Activated naive CD8-positive, alpha-beta T cell treated with anti-CD3 and anti-CD28 coated beads for 36 hours (primary cell): ENCODE measurements at regions not wholly inside any gene's neighbourhood (a gene's known extent, or its start where the extent isn't known, plus 50 kb on each side); places are given as distances from the start of the nearest gene placed in this dataset.

ENCODE experiments used
- DNase-seq: peaks from one replicate; pipeline ENCODE4 v3.0.0; 2021
- H3K27ac Mint-ChIP-seq: one replicate; pipeline ENCODE4 v1.8.0; 2022; ENCODE audit warnings: mild to moderate bottlenecking, moderate library complexity, mixed read lengths
- H3K27me3 Mint-ChIP-seq: one replicate; pipeline ENCODE4 v1.8.0; 2022; ENCODE audit warnings: mild to moderate bottlenecking, mixed read lengths
- H3K36me3 Mint-ChIP-seq: one replicate; pipeline ENCODE4 v1.8.0; 2021; ENCODE audit warnings: mild to moderate bottlenecking, mixed read lengths
- H3K4me1 Mint-ChIP-seq: one replicate; pipeline ENCODE4 v1.8.0; 2021; ENCODE audit warnings: mixed read lengths
- H3K4me3 Mint-ChIP-seq: one replicate; pipeline ENCODE4 v1.8.0; 2022; ENCODE audit warnings: mild to moderate bottlenecking, moderate library complexity, mixed read lengths
- H3K9me3 Mint-ChIP-seq: one replicate; pipeline ENCODE4 v1.8.0; 2022; ENCODE audit warnings: mixed read lengths

DNA sequence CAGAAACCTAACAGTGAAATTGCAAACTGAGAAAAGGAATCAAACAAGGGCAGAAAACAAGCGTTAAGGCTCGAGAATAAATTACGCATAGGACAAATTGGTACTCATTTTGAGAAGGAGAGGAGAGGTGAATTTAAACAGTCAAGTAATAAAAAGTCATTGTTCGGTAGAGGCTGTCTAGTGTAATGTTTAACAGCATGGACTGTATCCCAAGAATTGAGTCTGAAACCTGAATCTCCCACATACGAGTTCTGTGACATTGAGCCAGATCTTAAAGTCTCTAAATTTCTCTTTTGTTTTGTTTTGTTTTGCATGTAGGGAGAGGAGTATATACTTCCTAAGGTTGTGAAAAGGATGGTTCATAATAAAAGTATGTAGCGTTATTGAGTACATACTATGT lies 216.5 kb upstream of the BTG1 start:
- DNase-seq = no peak
- H3K36me3 Mint-ChIP-seq = peaks cover 41% of the 10 kb centered on the region
- peaks cover 27% of the 10 kb centered on the region for H3K9me3 Mint-ChIP-seq
- H3K27me3 Mint-ChIP-seq = no peaks in the 10 kb centered on the region
- peak overlapping the region; percentile 89 for H3K27ac Mint-ChIP-seq
- H3K4me1 Mint-ChIP-seq = peaks cover 47% of the 10 kb centered on the region
- peak overlapping the region; percentile 79 for H3K4me3 Mint-ChIP-seq

DNA sequence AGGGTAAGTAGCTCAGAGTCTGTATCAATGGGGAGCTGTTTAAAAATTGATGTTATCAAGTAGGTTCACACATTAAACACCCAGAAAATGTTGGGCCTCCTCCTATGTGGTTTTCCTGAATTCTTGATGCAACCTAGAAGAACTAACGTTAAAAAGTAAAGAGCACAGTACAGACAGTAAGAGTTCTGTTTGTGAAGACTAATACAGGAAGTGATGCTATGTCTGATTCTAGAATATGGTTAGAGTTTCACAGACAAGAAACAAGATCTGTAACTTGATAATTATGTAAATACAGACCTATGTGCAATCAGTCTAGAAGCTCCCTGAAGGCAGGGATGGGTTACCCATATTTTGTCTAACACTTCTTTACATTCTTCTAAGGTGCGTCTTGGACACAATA lies 214.9 kb upstream of the BTG1 start:
- peaks cover 25% of the 10 kb centered on the region for H3K9me3 Mint-ChIP-seq
- H3K4me3 Mint-ChIP-seq = no peak overlapping the region
- no peak for DNase-seq
- peaks cover 54% of the 10 kb centered on the region for H3K4me1 Mint-ChIP-seq
- H3K36me3 Mint-ChIP-seq = peaks cover 48% of the 10 kb centered on the region
- H3K27ac Mint-ChIP-seq = peak overlapping the region; percentile 66
- H3K27me3 Mint-ChIP-seq = no peaks in the 10 kb centered on the region

DNA sequence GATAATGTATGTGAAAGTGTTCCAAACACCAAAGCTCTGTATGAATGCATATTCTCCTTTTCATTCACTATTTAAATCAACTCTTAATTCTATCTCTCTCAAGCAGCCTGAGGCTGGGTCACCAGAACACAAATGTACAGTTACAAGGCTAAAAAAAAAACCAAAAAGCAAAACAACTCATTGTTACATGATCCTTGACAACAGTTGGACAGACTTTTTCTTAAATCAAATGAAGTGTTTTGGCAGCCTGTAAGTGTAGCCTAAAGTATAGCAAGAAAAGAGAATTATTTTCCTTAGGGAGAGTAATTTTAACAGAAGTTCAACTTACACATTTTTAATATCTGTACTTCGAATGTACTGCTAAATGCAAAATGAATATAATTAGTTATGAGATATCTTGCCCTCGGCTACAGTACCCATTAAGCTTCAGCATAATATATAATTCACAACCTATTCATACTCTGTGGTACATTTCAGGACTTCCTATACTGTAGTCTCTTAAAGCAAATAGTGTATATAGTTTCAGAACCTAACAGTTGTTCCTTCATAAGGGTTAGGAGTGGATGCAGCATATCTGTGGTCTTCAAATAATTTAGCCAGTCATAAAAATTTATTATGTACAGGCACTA lies 214.0 kb upstream of the BTG1 start:
- H3K9me3 Mint-ChIP-seq = peaks cover 25% of the 10 kb centered on the region
- peak overlapping the region; percentile 66 for H3K27ac Mint-ChIP-seq
- H3K4me1 Mint-ChIP-seq = peaks cover 59% of the 10 kb centered on the region
- DNase-seq = no peak
- H3K36me3 Mint-ChIP-seq = peaks cover 50% of the 10 kb centered on the region
- H3K27me3 Mint-ChIP-seq = no peaks in the 10 kb centered on the region
- H3K4me3 Mint-ChIP-seq = no peak overlapping the region

DNA sequence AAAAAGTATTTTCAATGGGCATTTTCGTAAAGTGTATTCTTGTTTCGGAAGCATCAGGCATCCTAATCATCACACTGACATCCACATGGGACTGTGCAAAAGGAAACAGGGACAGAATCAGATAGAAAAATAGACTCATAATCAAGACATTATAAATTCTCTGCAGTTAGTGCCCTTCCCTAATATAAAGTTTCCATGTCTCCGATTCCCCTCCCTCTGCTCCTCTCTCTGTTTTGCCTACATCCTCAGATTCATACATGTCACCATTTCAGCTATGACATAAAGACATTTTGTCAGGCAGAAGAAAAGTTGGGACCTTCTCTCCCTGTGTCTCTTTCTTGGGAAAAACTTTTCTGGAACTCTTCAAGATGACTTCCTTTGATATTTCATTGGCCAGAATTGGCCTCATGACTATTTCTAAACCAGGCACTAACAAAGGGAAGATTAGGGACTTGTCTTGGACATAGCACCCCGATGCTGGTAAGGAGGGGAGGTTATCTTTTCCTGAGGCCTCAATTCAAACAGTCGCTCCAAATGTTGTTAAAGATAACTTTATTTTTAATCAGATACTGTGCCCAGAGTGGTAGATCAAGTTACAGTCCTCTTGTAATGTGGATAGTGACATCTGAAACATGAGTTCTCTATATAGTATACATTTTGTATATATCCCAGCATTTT lies 212.1 kb upstream of the BTG1 start:
- H3K9me3 Mint-ChIP-seq = peaks cover 25% of the 10 kb centered on the region
- H3K36me3 Mint-ChIP-seq = peaks cover 50% of the 10 kb centered on the region
- no peaks in the 10 kb centered on the region for H3K27me3 Mint-ChIP-seq
- no peak overlapping the region for H3K27ac Mint-ChIP-seq
- peaks cover 42% of the 10 kb centered on the region for H3K4me1 Mint-ChIP-seq
- H3K4me3 Mint-ChIP-seq = no peak overlapping the region
- DNase-seq = no peak

DNA sequence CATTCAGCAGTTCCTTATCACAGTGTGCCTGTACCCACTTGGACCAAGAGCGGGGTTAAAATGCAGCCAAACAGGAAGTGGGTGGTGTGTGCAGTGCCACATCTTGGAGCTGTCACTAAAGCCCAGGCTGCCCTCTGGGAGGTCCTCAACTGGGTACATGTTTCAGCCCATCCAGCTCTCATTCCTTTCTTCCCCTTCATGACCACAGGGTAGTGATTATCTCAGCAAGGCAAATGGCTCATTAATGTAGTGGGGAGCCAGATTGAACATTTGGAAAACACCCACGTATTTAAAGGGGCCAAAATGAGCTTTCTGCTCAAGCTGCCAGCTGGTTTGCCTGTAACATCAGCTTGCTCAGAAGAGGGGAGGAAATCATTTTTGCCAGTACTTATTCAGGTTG lies 210.8 kb upstream of the BTG1 start:
- no peaks in the 10 kb centered on the region for H3K27me3 Mint-ChIP-seq
- no peak overlapping the region for H3K27ac Mint-ChIP-seq
- DNase-seq = no peak
- peaks cover 23% of the 10 kb centered on the region for H3K9me3 Mint-ChIP-seq
- no peak overlapping the region for H3K4me3 Mint-ChIP-seq
- peaks cover 52% of the 10 kb centered on the region for H3K36me3 Mint-ChIP-seq
- H3K4me1 Mint-ChIP-seq = peaks cover 33% of the 10 kb centered on the region

DNA sequence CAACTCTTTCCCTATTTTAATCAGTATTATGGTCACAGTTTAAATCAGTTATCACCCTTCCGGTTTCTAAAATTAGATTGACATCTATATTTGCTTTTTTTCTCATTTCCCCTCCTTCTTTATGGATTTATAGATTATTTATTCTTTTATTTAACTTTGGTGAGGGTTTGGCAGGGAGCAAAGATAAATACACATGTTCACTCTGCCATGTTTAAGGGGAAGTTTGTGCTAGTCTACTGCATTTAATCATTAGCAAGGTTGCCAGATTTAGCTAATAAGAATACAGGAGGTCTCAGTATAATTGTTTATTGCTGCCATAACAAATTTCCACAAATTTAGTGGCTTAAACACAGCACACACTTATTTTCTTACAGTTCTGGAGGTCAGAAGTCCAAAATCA lies 204.0 kb upstream of the BTG1 start:
- peaks cover 13% of the 10 kb centered on the region for H3K36me3 Mint-ChIP-seq
- peaks cover 1% of the 10 kb centered on the region for H3K4me1 Mint-ChIP-seq
- no peak for DNase-seq
- peaks cover 7% of the 10 kb centered on the region for H3K9me3 Mint-ChIP-seq
- H3K27ac Mint-ChIP-seq = no peak overlapping the region
- no peak overlapping the region for H3K4me3 Mint-ChIP-seq
- H3K27me3 Mint-ChIP-seq = no peaks in the 10 kb centered on the region

DNA sequence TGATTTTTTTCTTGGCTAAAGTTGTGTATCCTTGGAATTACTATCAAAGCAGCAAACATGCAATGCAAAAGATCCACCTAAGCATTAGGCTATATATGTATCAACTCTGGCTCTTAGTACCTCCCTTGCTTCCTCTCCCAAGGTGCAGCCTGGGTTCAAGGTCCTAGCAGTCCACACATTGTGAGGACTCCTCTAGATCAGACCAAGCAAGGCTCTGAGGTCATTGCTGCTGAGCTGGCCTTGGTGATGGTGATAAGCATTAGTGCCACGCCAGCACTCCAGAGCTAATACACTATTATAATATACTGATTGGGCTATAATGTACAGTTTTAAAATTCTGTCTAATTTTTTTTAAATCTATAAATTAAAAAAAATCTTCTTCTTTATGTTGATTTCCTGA lies 196.9 kb upstream of the BTG1 start:
- Mint-ChIP-seq H3K27me3 (no peaks in the 10 kb centered on the region), H3K27ac (no peak overlapping the region), H3K4me1 (peaks cover 15% of the 10 kb centered on the region), H3K36me3 (peaks cover 14% of the 10 kb centered on the region), H3K9me3 (peaks cover 10% of the 10 kb centered on the region), H3K4me3 (no peak overlapping the region)
- no peak for DNase-seq

DNA sequence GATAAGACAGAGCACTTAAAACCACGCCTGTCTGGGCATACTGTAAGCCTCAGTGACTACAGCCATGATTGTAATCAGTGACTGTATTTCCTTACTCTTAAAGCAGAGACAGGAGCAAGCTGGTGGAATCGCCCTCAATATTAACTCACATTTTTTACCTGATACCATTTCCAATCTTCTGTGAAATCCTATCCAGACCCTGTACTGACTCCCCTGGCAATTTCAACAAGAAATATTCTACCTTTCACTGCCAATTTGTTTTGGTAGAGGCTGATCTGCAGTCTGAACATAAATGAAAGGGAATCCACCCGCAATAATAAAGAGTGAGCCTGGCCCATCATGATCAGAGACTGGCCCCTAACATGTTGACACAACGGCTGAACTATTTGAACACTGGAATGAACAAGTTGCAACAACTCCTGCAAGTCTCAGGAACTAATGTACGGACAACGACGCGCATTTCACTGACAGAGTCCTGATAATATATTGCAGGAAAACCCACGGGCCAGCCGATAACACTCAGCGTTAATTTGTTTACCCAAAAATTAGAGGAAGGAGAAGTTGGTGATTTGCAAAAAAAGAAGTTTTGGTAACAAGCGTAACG lies 195.5 kb upstream of the BTG1 start:
- Mint-ChIP-seq H3K36me3 (peaks cover 11% of the 10 kb centered on the region), H3K9me3 (peaks cover 7% of the 10 kb centered on the region), H3K27me3 (no peaks in the 10 kb centered on the region), H3K4me3 (peak overlapping the region; percentile 1), H3K27ac (no peak overlapping the region), H3K4me1 (peaks cover 15% of the 10 kb centered on the region)
- no peak for DNase-seq

DNA sequence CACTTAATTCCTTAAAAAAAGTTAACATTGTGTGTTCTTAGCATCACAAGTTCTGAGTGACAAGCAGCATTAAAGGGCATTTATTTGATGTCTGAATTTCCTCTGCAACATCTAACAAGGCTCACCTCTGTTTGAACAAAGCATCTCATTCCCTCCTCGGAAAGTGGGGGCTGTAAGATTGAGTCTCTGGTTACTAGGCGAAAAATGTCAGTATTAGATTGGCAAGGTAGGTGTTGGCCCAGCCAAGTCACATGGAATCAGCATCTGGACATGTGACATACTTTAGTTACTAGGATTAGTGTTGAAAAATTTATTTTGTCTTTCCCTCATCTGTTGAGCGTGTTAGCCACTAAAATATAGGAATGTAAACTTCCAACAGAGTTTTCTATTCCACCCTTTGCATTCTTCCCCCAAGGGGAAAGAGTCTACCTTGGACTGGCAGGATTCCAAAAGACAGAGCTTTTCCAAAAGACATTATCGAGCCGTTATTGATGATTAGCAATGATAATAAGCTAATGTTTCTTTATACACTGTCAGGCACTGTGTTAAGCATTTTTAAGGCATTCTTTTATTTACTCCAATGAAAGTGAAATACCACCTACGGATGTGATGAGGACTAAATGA lies 194.9 kb upstream of the BTG1 start:
- Mint-ChIP-seq H3K27ac (no peak overlapping the region), H3K4me1 (peaks cover 15% of the 10 kb centered on the region), H3K27me3 (no peaks in the 10 kb centered on the region), H3K9me3 (peaks cover 7% of the 10 kb centered on the region), H3K36me3 (peaks cover 10% of the 10 kb centered on the region), H3K4me3 (no peak overlapping the region)
- DNase-seq = no peak

DNA sequence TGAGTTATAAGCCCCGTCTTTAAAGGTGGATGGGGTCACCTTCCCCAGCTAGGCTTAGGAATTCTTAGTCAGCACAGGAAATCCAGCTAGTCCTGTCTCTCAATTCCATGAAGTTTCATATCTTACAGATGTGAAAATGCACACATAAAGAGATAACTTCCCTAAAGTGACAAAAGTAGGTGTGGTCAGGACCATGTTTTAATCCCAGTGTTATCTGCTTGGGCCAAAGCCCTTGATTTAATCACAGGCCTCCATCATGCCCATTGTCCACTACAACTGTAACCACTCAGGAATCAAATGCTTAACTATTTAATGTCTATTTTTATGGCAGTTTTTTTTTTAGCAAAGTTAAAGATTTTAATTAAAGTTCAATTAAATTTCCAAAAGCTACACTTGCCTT lies 194.4 kb upstream of the BTG1 start:
- Mint-ChIP-seq H3K27ac (no peak overlapping the region), H3K4me3 (no peak overlapping the region)

DNA sequence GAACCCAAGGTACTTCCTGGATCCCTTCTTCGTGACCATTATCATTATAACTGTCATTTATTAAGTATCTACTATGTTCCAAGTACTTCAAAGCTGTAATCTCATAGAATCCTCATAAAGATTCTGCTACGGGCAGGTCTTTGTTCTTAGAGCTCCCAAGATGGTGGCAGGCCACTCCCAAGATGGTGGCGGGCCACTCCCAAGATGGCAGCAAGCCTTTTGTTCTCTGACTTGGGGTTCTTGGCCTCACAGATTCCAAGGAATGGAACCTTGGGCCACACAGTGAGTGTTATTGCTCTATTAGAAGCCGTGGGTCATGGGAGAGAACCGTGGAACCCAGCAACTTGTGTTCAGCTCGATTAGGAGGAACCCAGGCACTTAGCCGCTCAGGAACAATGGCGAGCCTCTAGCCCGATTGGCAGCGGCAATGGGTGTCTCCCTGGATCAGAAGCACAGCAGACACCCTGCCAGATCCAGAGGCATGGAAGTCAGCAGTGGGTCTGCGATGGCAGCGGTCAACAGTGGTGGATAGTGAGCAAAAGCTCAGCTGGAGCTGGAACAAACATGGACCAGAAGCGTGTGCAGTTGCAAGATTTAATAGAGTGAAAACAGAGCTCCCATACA lies 193.7 kb upstream of the BTG1 start:
- no peak for DNase-seq
- Mint-ChIP-seq H3K36me3 (peaks cover 6% of the 10 kb centered on the region), H3K27ac (no peak overlapping the region), H3K4me1 (peaks cover 20% of the 10 kb centered on the region), H3K27me3 (no peaks in the 10 kb centered on the region), H3K9me3 (peaks cover 6% of the 10 kb centered on the region), H3K4me3 (no peak overlapping the region)

More for the DNA sequence above, 194.4 kb upstream of the BTG1 start:
- DNase-seq = no peak
- Mint-ChIP-seq H3K36me3 (peaks cover 7% of the 10 kb centered on the region), H3K27me3 (no peaks in the 10 kb centered on the region), H3K4me1 (peaks cover 15% of the 10 kb centered on the region), H3K9me3 (peaks cover 5% of the 10 kb centered on the region)

DNA sequence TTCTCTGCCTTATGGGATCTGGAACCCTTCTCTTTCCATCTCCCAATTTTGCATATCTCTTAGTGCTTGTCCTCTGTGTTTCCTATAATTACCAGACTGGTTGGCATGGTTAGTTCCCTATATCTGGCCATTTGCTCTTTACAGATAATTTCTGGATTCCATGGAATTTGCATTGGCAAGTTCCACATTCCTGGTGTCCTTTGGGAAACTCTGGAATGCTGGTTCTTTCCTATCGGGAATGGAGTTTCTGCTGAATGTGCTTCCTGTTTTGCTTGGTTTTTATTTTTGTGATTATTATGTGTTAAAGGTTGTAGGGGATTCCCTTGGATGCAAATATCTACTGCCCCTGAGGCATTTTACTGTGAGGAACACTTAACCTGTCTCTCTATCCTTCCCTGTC lies 193.0 kb upstream of the BTG1 start:
- H3K9me3 Mint-ChIP-seq = peaks cover 6% of the 10 kb centered on the region
- no peaks in the 10 kb centered on the region for H3K27me3 Mint-ChIP-seq
- H3K4me1 Mint-ChIP-seq = peaks cover 25% of the 10 kb centered on the region
- H3K36me3 Mint-ChIP-seq = peaks cover 6% of the 10 kb centered on the region
- H3K27ac Mint-ChIP-seq = no peak overlapping the region
- H3K4me3 Mint-ChIP-seq = no peak overlapping the region
- DNase-seq = no peak

DNA sequence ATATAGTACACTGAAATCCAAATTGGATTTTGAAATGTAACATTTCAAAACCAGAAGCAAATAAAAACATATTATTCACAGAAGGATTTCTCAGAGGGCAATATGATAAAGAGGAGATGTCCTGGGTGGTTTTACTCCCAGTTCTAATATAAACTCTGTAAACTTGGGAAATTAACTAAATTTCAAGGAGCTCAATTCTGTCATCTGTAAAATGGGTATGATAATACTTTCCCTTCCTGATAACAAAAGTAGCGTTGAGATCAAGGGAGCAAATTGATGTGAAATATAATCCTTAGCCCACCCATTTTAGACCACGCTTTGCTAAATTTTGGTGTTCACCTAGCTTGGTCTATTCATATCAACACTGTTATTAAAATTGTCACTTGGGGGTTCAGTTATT lies 192.5 kb upstream of the BTG1 start:
- Mint-ChIP-seq H3K27me3 (no peaks in the 10 kb centered on the region), H3K27ac (no peak overlapping the region), H3K4me1 (peaks cover 30% of the 10 kb centered on the region), H3K36me3 (peaks cover 6% of the 10 kb centered on the region), H3K4me3 (no peak overlapping the region), H3K9me3 (peaks cover 6% of the 10 kb centered on the region)
- no peak for DNase-seq

DNA sequence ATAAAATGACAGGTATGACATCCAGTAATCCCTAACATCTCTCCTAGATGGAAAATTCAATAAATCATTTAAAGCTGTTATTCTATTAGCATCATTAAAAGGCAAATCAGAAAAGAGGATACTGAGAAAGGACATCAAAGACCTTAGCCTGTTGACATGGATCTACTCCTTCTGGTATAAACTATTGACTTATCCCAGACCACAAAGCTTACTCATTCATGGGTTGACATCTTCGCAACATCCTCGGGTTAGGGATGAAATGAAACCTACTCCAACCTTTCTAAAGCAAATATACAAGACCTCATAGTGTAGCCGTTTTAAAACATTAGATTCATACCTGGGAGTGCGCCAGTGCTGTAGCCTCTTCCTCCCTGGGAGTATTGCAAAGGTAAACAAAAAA lies 191.5 kb upstream of the BTG1 start:
- no peak overlapping the region for H3K27ac Mint-ChIP-seq
- peaks cover 6% of the 10 kb centered on the region for H3K36me3 Mint-ChIP-seq
- DNase-seq = no peak
- no peak overlapping the region for H3K4me3 Mint-ChIP-seq
- H3K9me3 Mint-ChIP-seq = peaks cover 6% of the 10 kb centered on the region
- H3K27me3 Mint-ChIP-seq = no peaks in the 10 kb centered on the region
- H3K4me1 Mint-ChIP-seq = peaks cover 36% of the 10 kb centered on the region

DNA sequence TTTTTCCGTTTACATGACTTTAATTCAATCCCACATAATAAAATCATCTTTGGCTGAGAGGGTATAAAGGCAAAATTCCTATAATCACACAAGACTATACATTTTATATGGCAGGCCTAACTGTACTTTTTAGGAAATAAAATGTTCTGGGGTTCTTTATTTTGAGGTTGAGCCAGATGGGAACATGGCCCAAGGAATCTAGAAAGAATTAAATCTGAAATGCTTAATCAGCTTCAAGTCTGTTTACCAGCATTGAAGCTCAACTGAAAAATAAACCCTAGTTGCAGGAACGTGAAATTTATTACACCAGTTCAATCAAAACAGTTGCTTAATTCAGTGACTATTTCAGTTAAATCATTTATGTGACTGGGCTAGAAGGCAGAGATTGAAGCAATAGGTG lies 191.0 kb upstream of the BTG1 start:
- Mint-ChIP-seq H3K27ac (no peak overlapping the region), H3K4me1 (peaks cover 36% of the 10 kb centered on the region), H3K9me3 (peaks cover 6% of the 10 kb centered on the region), H3K4me3 (no peak overlapping the region), H3K36me3 (peaks cover 6% of the 10 kb centered on the region), H3K27me3 (no peaks in the 10 kb centered on the region)
- DNase-seq = no peak
